A549 (cell line): ENCODE measurements at regions not wholly inside any gene's neighbourhood (a gene's known extent, or its start where the extent isn't known, plus 50 kb on each side); places are given as distances from the start of the nearest gene placed in this dataset.

ENCODE experiments used
- ATAC-seq, 2 experiments: fragments of 200-7000 bp in 1 of 2; fragments of >200 bp in 1 of 2; cut with Nextera tagmentation in 1 of 2; cut with Tn5 transposase in 1 of 2; 3 replicates each; pipeline versions ENCODE4 v1.8.0 to v1.9.1; 2018 to 2020; ENCODE audit warnings: mild to moderate bottlenecking in 1 of 2, moderate library complexity in 1 of 2
- CTCF ChIA-PET: fragments of 300-600 bp; sonication (Branson Sonifier 250); formaldehyde crosslinking; extraction: SDS; loops from one replicate; lab custom pipeline; 2021; ENCODE audit warnings: antibody characterized with exemption, inconsistent platforms; lab: Yijun Ruan, JAX
- POLR2A ChIA-PET: fragments of 350-600 bp; formaldehyde crosslinking; extraction: SDS; loops from one replicate; lab custom pipeline; 2021; ENCODE audit warnings: antibody characterized with exemption, inconsistent platforms; lab: Yijun Ruan, JAX
- DNase-seq, 2 experiments: peaks; one replicate each; pipeline versions ENCODE4 v3.0.0 to v3.0.0-alpha.2; 2011 to 2016; ENCODE audit warnings: low read depth in 1 of 2, low spot score in 1 of 2
- FAIRE-seq: peaks from 2 replicates; lab custom pipeline; 2011; peaks lifted over from hg19 to GRCh38; lab: Jason Lieb, UNC
- H3K27ac ChIP-seq, 2 experiments: fragments of >200 bp; sonication (Bioruptor Twin); formaldehyde crosslinking; 3 replicates each; pipeline ENCODE4 v1.5.1; 2016 to 2017
- H3K4me1 ChIP-seq: fragments of >200 bp; sonication (Bioruptor Twin); formaldehyde crosslinking; 3 replicates; pipeline ENCODE4 v1.6.1; 2016
- H3K4me2 ChIP-seq: fragments of >200 bp; sonication (Bioruptor Twin); formaldehyde crosslinking; 3 replicates; pipeline ENCODE4 v1.6.1; 2016
- H3K4me3 ChIP-seq: fragments of >200 bp; sonication (Bioruptor Twin); formaldehyde crosslinking; 3 replicates; pipeline ENCODE4 v1.5.1; 2016
- H3K9me3 ChIP-seq: fragments of >200 bp; sonication (Bioruptor Twin); formaldehyde crosslinking; 3 replicates; pipeline ENCODE4 v1.6.1; 2016
- CBX2 ChIP-seq: fragments of 200-600 bp; sonication (generic); IDR thresholded peaks from 2 replicates; pipeline ENCODE4 v1.6.1; 2016; ENCODE audit warnings: low read depth, mild to moderate bottlenecking, borderline replicate concordance
- CBX8 ChIP-seq: fragments of 200-600 bp; sonication (generic); IDR thresholded peaks from 2 replicates; pipeline ENCODE4 v1.6.1; 2016
- CHD2 ChIP-seq: fragments of 150-350 bp; IDR thresholded peaks from 2 replicates; pipeline ENCODE4 v1.6.1; 2014; ENCODE audit warnings: low read length; ENCODE audit not compliant: partially characterized antibody
- EHMT2 ChIP-seq: fragments of 200-600 bp; sonication (generic); IDR thresholded peaks from 2 replicates; pipeline ENCODE4 v1.6.1; 2016; ENCODE audit warnings: antibody characterized with exemption, low read depth, mild to moderate bottlenecking, moderate library complexity
- EP300 ChIP-seq, 2 experiments: fragments of >200 bp; sonication (Bioruptor Twin); formaldehyde crosslinking; IDR thresholded peaks; 2 replicates in 1 of 2; 3 replicates in 1 of 2; pipeline ENCODE4 v1.6.1; 2016 to 2017
- ESRRA ChIP-seq: fragments of 150-350 bp; IDR thresholded peaks from 2 replicates; pipeline ENCODE4 v1.6.1; 2014; ENCODE audit warnings: mild to moderate bottlenecking, low read length, borderline replicate concordance
- GATA3 ChIP-seq: IDR thresholded peaks from 2 replicates; pipeline ENCODE4 v1.6.1; 2012; ENCODE audit warnings: borderline replicate concordance
- HDAC2 ChIP-seq: fragments of 200-600 bp; sonication (generic); IDR thresholded peaks from 2 replicates; pipeline ENCODE4 v1.6.1; 2016
- HEYL ChIP-seq: fragments of 250-450 bp; sonication (Bioruptor Pico); IDR thresholded peaks from 2 replicates; pipeline ENCODE4 v1.8.0; 2021; ENCODE audit warnings: mild to moderate bottlenecking, moderate library complexity
- HOXA7 ChIP-seq: fragments of 250-450 bp; sonication (Bioruptor Pico); IDR thresholded peaks from 2 replicates; pipeline ENCODE4 v1.5.0; 2020; ENCODE audit warnings: mild to moderate bottlenecking, moderate library complexity
- HOXB13 ChIP-seq: fragments of 250-450 bp; sonication (Bioruptor Pico); IDR thresholded peaks from 2 replicates; pipeline ENCODE4 v1.5.0; 2020; ENCODE audit warnings: low read depth, mild to moderate bottlenecking, moderate library complexity
- JUN ChIP-seq, 2 experiments: fragments of >200 bp; sonication (Bioruptor Twin); formaldehyde crosslinking; IDR thresholded peaks; 2 replicates in 1 of 2; 3 replicates in 1 of 2; pipeline ENCODE4 v1.6.1; 2016 to 2017
- MAFK ChIP-seq: fragments of 450-650 bp; IDR thresholded peaks from 2 replicates; pipeline ENCODE4 v1.6.1; 2014; ENCODE audit not compliant: partially characterized antibody
- MAZ ChIP-seq: fragments of 150-350 bp; IDR thresholded peaks from 2 replicates; pipeline ENCODE4 v1.6.1; 2014; ENCODE audit warnings: antibody characterized with exemption, low read depth, low read length, borderline replicate concordance
- NFE2L2 ChIP-seq: fragments of 150-350 bp; conservative IDR thresholded peaks from 2 replicates; pipeline ENCODE4 v1.6.1; 2014; ENCODE audit warnings: low read length
- NR3C1 ChIP-seq: fragments of >200 bp; sonication (Bioruptor Twin); formaldehyde crosslinking; IDR thresholded peaks from 3 replicates; pipeline ENCODE4 v1.6.1; 2017
- PHF8 ChIP-seq: fragments of 200-600 bp; sonication (generic); IDR thresholded peaks from 2 replicates; pipeline ENCODE4 v1.6.1; 2016; ENCODE audit warnings: low read depth, mild to moderate bottlenecking, antibody characterized with exemption, moderate library complexity, borderline replicate concordance
- POLR2A ChIP-seq: IDR thresholded peaks from 2 replicates; pipeline ENCODE4 v1.6.1; 2012; ENCODE audit warnings: mild to moderate bottlenecking, low read length
- RFX5 ChIP-seq: fragments of 450-650 bp; IDR thresholded peaks from 2 replicates; pipeline ENCODE4 v1.7.1; 2014; ENCODE audit warnings: antibody characterized with exemption, mild to moderate bottlenecking, moderate library complexity
- RNF2 ChIP-seq: fragments of 200-600 bp; sonication (generic); IDR thresholded peaks from 2 replicates; pipeline ENCODE4 v1.6.1; 2016; ENCODE audit warnings: low read depth, mild to moderate bottlenecking, antibody characterized with exemption, moderate library complexity, borderline replicate concordance
- SMC3 ChIP-seq: fragments of >200 bp; sonication (Bioruptor Twin); formaldehyde crosslinking; IDR thresholded peaks from 3 replicates; pipeline ENCODE4 v1.6.1; 2018; ENCODE audit warnings: inconsistent platforms
- SREBF2 ChIP-seq: fragments of 450-650 bp; IDR thresholded peaks from 2 replicates; pipeline ENCODE4 v1.6.1; 2014; ENCODE audit warnings: mild to moderate bottlenecking, moderate library complexity
- TFCP2L1 ChIP-seq: fragments of 250-450 bp; sonication (Bioruptor Pico); IDR thresholded peaks from 2 replicates; pipeline ENCODE4 v1.5.0; 2021; ENCODE audit warnings: mild to moderate bottlenecking
- TP53 ChIP-seq: fragments of 250-450 bp; sonication (Bioruptor Pico); IDR thresholded peaks from 2 replicates; pipeline ENCODE4 v1.5.0; 2021; ENCODE audit warnings: mild to moderate bottlenecking, moderate library complexity
- ZC3H11A ChIP-seq: fragments of 450-650 bp; IDR thresholded peaks from 2 replicates; pipeline ENCODE4 v1.6.1; 2014; ENCODE audit warnings: antibody characterized with exemption, mild to moderate bottlenecking
- ZFP36 ChIP-seq: fragments of 450-650 bp; IDR thresholded peaks from 2 replicates; pipeline ENCODE4 v1.6.1; 2014; ENCODE audit warnings: borderline replicate concordance; ENCODE audit not compliant: partially characterized antibody
- ZNF302 ChIP-seq: fragments of 250-450 bp; sonication (Bioruptor Pico); IDR thresholded peaks from 2 replicates; pipeline ENCODE4 v1.9.0; 2021; ENCODE audit warnings: inconsistent platforms, mild to moderate bottlenecking, moderate library complexity
- WGBS: methylation state at CpG from one replicate; pipeline ENCODE4 v1.1.6; 2017; ENCODE audit errors: missing lambda C conversion rate; 5-methylcytosine and 5-hydroxymethylcytosine counted together
- TF ChIP-seq, protein P1 (sequence below): IDR thresholded peaks from 2 replicates; pipeline ENCODE4 v1.6.1; 2012
- TF ChIP-seq, protein P2 (sequence below): fragments of 200-600 bp; sonication (generic); IDR thresholded peaks from 2 replicates; pipeline ENCODE4 v1.6.1; 2016; ENCODE audit warnings: antibody characterized with exemption, mild to moderate bottlenecking, moderate library complexity
- TF ChIP-seq, protein P3 (sequence below): IDR thresholded peaks from 2 replicates; pipeline ENCODE4 v1.6.1; 2012; ENCODE audit warnings: low read depth, borderline replicate concordance

DNA sequence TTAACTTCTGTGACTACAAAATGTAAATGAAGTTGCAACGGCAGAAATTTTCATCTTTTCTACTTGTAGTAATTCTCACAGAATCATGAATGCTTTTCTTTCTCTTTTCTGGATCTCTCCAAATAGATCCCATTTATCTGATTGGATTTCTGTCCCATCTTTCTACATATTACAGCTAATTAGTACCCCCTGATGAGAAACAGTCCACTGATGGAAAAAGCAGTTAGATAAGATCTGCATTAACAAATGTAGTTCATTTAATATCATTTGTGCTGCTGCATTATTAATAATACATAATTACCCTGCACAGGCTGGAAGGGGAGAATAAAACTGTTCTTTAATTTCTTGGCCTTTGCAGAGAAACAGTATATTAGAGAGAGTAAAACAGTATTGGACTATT is 289.3 kb downstream of the TTLL7 start:
- Histone ChIP-seq H3K4me1 (no peaks in the 10 kb centered on the region), H3K9me3 (no peaks in the 10 kb centered on the region), H3K4me2 (no peak overlapping the region), H3K4me3 (no peak overlapping the region), H3K27ac (no peak overlapping the region)
- TF ChIP-seq HEYL (CRISPR knock-in tag) (no peak), ZNF302 (CRISPR knock-in tag) (no peak)
- no peak for DNase-seq
- ATAC-seq: no peak
- WGBS: 26% methylated on average over 1 of the region's 1 CpG
- no peak for FAIRE-seq
- ChIA-PET POLR2A (no interaction called here), CTCF (no interaction called here)

DNA sequence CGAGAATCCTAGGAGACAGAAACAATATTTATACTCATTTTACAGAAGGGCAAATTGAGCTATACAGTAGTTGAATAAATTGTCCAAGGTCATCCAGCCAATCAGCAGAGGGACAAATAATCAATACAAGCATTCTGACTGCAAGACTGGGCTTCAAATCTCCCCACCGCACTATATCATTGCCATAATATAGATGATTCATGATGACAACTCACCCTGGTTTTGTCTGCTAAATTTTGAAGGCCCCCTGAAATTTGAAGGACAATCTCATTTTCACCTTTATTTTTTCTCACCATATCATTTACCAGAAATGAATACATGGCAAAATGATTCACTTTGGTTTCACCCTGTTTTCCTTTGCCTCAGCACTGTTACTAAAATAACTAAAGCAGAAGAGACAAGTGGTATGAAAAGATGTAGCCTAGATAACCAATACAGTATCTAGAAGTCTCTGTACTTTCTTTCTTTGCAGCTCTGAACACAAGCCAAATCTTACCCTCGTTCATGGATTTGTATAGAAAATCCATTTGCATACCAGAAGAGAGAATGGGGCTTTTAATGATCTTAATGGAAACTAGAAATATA is 292.5 kb downstream of the TTLL7 start:
- POLR2A ChIA-PET: no interaction called here
- Histone ChIP-seq H3K4me3 (no peak overlapping the region), H3K9me3 (no peaks in the 10 kb centered on the region), H3K4me2 (no peak overlapping the region), H3K4me1 (no peaks in the 10 kb centered on the region), H3K27ac (no peak overlapping the region)
- DNase-seq: no peak
- 30% methylated on average over 3 of the region's 3 CpGs for WGBS
- no peak for ATAC-seq
- FAIRE-seq: no peak
- no peak for TF ChIP-seq EP300 (IDR thresholded peaks at IDR 0.05)
- TF ChIP-seq CBX8: no peak
- TF ChIP-seq SREBF2: no peak
- no peak for TF ChIP-seq ZC3H11A
- TF ChIP-seq GATA3: no peak
- TF ChIP-seq MAFK: no peak
- no peak for TF ChIP-seq PHF8
- no peak for TF ChIP-seq SMC3
- no peak for TF ChIP-seq RNF2
- TF ChIP-seq HEYL (CRISPR knock-in tag): no peak
- no peak for TF ChIP-seq HOXA7 (CRISPR knock-in tag)
- TF ChIP-seq HDAC2: no peak
- TF ChIP-seq NFE2L2: no peak
- TF ChIP-seq, all 56 proteins: peak for 0
- CTCF ChIA-PET: no interaction called here

DNA sequence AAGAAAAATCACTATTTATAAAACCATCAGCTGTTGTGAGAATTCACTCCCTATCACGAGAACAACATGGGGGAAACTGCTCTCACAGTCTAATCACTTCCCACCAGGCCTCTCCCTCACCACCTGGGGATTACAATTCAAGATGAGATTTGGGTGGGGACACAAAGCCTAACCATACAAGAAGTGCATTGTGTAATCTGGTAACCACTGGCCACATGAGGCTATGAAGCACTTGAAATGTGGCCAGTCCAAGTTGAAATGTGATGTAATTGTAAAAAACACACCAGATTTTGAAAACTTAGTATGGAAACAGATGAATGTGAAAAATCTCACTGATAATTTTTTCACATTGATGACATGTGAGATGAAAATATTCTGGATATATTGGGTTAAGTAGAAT is 293.8 kb downstream of the TTLL7 start:
- DNase-seq (no peak), ATAC-seq (no peak), FAIRE-seq (no peak)
- ChIA-PET CTCF (no interaction called here), POLR2A (no interaction called here)
- no peak for TF ChIP-seq JUN (IDR thresholded peaks at IDR 0.05)
- TF ChIP-seq, protein P1, sequence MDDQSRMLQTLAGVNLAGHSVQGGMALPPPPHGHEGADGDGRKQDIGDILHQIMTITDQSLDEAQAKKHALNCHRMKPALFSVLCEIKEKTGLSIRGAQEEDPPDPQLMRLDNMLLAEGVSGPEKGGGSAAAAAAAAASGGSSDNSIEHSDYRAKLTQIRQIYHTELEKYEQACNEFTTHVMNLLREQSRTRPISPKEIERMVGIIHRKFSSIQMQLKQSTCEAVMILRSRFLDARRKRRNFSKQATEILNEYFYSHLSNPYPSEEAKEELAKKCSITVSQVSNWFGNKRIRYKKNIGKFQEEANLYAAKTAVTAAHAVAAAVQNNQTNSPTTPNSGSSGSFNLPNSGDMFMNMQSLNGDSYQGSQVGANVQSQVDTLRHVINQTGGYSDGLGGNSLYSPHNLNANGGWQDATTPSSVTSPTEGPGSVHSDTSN: no peak
- no peak for TF ChIP-seq RNF2
- no peak for TF ChIP-seq TP53 (CRISPR knock-in tag)
- TF ChIP-seq ESRRA: no peak
- TF ChIP-seq EHMT2: no peak
- TF ChIP-seq TFCP2L1: no peak
- TF ChIP-seq POLR2A: no peak
- TF ChIP-seq ZNF302 (CRISPR knock-in tag): no peak
- no peak for TF ChIP-seq EP300 (IDR thresholded peaks at IDR 0.05)
- no peak for TF ChIP-seq RFX5
- no peak for TF ChIP-seq CBX2
- no peak for TF ChIP-seq CHD2
- 0% methylated on average over 1 of the region's 1 CpG for WGBS
- no peak overlapping the region for H3K4me2 ChIP-seq
- no peak overlapping the region for H3K4me3 ChIP-seq
- H3K4me1 ChIP-seq: no peaks in the 10 kb centered on the region
- no peak overlapping the region for H3K27ac ChIP-seq
- H3K9me3 ChIP-seq: no peaks in the 10 kb centered on the region

DNA sequence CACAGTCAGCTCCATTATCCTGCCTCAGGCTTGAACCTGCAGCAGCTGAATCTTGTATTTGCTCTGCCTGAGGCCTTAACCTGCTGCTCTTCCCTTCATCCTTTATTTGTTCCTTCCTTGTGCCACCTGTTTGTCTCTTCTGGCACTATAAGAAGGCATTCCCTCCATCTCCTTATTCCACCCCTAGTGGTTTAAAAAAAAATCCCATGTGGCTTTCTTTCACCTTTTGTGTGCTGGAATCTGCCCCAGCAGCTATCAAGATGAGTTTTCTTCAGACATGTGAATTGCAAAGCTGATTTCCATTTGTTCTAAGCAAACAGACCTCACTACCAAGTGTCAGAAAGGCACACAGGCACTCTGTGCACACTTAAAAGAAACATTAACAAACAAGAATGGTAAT is 294.6 kb downstream of the TTLL7 start:
- Histone ChIP-seq H3K4me3 (no peak overlapping the region), H3K4me1 (no peaks in the 10 kb centered on the region), H3K9me3 (no peaks in the 10 kb centered on the region), H3K27ac (no peak overlapping the region), H3K4me2 (no peak overlapping the region)
- CTCF ChIA-PET: no interaction called here
- ATAC-seq (no peak), DNase-seq (no peak), FAIRE-seq (no peak)
- POLR2A ChIA-PET: no interaction called here
- no peak for TF ChIP-seq EHMT2
- no peak for TF ChIP-seq NFE2L2
- no peak for TF ChIP-seq MAZ
- TF ChIP-seq HOXB13 (CRISPR knock-in tag): no peak
- TF ChIP-seq, protein P2, sequence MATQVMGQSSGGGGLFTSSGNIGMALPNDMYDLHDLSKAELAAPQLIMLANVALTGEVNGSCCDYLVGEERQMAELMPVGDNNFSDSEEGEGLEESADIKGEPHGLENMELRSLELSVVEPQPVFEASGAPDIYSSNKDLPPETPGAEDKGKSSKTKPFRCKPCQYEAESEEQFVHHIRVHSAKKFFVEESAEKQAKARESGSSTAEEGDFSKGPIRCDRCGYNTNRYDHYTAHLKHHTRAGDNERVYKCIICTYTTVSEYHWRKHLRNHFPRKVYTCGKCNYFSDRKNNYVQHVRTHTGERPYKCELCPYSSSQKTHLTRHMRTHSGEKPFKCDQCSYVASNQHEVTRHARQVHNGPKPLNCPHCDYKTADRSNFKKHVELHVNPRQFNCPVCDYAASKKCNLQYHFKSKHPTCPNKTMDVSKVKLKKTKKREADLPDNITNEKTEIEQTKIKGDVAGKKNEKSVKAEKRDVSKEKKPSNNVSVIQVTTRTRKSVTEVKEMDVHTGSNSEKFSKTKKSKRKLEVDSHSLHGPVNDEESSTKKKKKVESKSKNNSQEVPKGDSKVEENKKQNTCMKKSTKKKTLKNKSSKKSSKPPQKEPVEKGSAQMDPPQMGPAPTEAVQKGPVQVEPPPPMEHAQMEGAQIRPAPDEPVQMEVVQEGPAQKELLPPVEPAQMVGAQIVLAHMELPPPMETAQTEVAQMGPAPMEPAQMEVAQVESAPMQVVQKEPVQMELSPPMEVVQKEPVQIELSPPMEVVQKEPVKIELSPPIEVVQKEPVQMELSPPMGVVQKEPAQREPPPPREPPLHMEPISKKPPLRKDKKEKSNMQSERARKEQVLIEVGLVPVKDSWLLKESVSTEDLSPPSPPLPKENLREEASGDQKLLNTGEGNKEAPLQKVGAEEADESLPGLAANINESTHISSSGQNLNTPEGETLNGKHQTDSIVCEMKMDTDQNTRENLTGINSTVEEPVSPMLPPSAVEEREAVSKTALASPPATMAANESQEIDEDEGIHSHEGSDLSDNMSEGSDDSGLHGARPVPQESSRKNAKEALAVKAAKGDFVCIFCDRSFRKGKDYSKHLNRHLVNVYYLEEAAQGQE: no peak
- TF ChIP-seq ZFP36: no peak
- TF ChIP-seq CBX2: no peak
- TF ChIP-seq, protein P3, sequence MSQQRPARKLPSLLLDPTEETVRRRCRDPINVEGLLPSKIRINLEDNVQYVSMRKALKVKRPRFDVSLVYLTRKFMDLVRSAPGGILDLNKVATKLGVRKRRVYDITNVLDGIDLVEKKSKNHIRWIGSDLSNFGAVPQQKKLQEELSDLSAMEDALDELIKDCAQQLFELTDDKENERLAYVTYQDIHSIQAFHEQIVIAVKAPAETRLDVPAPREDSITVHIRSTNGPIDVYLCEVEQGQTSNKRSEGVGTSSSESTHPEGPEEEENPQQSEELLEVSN: no peak
- no peak for TF ChIP-seq SMC3
- TF ChIP-seq NR3C1: no peak
